Left renal pelvis (tissue), 4 donors: ENCODE measurements at regions not wholly inside any gene's neighbourhood (a gene's known extent, or its start where the extent isn't known, plus 50 kb on each side); places are given as distances from the start of the nearest gene placed in this dataset.
"Not testable (repeated sequence)": the region's sequence is repeated elsewhere in the genome, so short reads cannot be mapped to it uniquely, and the experiment has no call there.

Source experiments
- DNase-seq, 4 donors: peaks; one replicate each; pipeline ENCODE4 v3.0.0-alpha.2; 2013; ENCODE audit warnings: low read depth in 4 of 4, low spot score in 3 of 4

DNA sequence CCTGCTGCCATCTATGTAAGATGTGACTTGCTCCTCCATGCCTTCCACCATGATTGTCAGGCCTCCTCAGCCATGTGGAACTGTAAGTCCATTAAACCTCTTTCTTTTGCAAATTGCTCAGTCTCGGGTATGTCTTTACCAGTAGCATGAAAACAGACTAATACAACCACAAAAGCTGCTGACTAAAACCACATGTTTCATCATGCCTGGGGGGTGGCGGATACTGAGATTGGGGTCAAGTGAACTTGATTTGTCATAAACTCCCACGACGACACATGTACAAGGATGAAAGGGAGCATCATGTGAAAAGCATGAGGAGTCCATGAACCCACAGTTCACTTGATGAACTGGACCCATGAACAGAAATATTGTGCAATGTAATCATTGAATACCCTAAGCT is 134.9 kb upstream of the ANK3 start:
- DNase-seq = no peak

DNA sequence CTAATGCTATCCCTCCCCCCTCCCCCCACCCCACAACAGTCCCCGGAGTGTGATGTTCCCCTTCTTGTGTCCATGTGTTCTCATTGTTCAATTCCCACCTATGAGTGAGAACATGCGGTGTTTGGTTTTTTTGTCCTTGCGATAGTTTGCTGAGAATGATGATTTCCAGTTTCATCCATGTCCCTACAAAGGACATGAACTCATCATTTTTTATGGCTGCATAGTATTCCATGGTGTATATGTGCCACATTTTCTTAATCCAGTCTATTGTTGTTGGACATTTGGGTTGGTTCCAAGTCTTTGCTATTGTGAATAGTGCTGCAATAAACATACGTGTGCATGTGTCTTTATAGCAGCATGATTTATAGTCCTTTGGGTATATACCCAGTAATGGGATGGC is 133.7 kb upstream of the ANK3 start:
- DNase-seq = not testable (repeated sequence)

DNA sequence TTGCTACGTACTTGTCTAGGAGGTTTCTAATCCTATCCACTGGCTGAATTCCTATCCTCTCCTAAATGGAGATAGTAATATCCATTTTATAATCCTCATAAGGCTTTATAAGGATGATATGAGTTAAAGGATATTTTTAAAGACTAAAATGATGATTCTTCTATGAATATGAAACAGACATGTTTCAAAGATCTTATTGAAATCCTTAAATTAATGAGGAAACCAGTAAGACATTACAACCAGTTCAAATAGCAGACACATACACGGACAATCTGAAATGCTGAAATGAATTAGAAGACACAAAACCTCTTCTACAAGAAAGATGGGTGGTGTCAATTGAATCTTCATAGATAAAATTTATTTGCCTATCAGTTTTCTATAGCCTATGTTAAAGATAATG is 132.9 kb upstream of the ANK3 start:
- no peak for DNase-seq

DNA sequence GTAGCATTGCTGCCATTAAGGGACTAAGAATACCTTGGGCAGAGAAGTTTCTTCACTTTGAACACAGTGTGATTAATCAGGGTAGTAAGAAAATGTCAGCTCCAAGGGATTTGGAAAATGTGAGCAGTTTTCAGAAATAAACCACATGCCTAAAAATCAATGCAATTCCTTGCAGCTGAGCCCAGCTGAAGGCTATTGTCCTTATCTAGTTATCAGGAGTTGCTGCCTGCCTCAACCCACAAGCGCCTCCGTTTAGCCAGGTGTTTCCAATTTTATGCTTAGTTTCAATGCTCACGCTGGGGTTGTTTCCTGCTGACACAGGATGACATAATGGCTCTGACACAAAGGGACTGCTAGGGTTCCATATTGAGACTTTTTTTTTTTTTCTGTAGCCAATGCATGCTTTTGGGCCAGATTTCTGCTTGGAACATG is 132.3 kb upstream of the ANK3 start:
- DNase-seq = no peak

DNA sequence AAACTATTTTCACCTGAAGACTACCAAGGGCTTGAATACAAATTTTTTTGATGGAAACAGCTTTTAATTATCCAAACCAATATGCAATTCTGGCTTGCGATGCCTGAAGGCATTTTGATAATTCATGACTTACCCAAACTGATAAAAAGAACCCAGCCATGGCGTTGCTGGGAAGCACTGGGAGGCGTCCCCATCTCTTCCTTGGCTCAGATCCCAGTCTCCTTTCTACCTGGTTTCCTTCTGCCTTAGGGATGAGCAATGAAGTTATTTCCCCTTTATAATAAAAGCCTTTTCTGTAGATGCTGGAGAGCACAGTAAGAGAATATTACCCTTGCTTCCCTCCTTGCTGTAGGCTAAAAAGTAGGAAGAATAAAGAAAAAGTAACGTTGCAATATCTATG is 129.1 kb upstream of the ANK3 start:
- DNase-seq = no peak

DNA sequence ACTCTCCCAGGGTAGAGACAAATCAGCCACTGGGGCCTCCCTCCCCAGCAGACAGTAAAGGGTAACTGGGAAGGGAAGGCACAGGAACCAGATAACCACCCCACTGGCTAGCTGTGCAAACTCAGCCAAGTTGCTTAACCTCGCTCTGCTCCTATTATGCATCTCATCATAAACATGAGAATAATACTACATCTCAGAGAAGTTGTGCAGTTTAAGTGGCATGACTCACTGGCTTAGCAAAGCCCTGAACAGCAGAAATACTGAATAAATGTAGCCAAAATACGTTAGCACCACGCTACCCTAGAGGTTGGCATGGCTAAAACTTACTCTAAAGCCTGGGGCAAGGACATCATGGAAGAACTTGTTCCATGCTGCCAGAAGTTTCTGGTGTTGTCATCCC is 128.1 kb upstream of the ANK3 start:
- DNase-seq = no peak

DNA sequence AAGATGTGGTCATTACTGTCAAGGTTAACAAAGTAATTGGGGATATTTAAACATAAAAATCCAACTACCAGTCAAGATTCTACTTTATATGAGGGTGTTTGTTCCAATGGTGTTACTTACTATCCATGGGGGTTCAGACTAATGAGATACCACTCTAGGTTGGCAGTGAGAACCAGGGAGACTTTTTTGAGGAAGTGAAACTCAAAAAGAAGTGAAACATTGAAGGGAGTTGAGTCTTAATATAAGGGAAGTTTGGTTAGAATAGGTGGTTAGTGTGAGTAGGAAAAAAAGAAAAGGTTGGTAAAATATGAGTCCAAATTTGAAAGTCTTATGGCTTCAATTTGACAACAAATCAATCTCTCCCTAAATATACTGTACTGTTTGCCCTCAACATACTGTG is 123.6 kb upstream of the ANK3 start:
- DNase-seq = no peak

DNA sequence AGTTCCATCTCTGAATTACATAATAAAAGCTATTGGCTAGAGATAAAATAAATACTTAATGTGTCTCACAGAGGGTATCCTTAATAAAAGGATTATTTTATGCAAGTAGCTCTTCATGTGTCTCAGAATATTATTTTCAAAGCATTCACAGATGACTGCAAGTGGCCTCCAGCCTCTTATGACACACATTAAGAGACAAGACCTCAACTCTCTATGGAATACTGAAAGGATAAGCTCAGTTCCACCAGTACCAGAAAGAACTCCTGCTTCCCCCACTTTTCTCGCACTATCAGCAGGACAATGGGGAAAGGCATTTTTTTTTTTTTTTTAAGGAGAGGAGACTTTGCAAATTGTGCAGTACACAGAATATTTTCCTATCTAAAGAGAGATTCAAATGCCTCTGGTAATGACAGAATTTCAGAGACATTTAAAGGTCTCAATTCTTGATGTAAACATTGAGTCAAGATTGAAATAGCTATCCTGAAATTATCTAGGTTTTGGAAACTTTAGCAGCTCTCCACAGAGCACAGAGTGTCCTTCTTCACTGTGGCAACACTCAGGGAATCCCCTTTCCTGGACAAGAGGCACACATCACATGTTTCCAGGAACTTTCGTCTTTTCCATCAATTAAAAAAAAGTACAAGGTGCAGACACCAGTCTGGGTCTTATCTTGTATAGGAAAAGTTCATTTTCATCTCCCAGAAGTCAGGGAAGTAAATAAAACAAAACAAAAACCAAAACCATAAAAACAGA is 122.0 kb upstream of the ANK3 start:
- DNase-seq = no peak

DNA sequence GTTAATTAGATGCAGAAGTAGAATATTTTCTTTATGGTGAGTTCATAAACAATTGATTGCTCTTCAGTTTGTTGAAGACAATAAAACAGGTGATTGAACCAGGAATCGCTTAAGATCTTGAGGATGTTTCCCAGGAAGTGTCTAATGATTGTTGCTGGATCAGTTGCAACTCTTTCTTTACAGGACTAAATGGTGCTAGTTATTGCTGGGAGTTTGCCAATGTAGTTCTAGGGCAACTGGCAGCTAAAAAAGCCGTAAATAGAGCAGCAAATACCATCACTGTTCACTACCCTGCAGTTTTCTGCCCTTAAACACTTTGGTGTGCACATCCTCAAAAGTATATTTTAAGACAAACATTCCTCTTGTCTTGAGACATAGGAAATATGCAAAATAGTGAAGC is 119.2 kb upstream of the ANK3 start:
- DNase-seq = no peak

DNA sequence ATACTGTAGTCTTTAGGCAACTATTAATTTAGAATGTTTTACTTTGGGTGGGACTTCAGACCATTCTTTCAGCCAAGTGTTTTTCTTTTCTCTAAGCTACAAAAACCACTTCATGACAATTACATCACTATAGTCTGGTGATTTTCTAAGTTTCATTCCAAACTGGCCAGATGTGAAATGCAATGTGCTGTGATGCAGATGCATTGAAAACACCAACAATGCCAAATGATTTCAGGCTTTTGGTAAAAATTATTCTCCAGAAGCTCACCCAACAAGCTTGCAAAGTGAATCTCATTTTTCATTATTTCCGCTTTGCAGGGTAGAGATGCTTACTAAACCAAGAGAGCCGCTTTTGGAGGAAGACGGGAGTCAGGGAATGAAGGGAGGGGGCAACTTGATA is 118.4 kb upstream of the ANK3 start:
- DNase-seq = no peak

DNA sequence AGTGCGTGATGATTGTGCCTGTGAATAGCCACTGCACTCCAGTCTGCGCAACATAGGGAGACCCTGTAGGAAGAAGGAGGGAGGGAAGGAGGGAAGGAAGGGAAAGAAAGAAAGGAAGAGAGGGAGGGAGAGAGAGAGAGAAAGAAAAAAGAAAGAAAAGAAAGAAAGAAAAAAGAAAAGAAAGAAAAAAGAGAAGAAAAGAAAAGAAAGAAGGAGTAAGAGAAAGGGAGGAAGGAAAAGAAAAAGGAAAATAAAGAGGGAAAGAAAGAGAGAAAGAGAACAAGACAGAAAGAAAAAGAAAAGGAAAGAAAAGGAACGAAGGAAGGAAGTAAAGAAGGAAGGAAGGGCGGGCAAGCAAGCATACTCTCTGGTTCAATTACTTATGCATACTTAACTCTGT is 112.9 kb upstream of the ANK3 start:
- no peak for DNase-seq

DNA sequence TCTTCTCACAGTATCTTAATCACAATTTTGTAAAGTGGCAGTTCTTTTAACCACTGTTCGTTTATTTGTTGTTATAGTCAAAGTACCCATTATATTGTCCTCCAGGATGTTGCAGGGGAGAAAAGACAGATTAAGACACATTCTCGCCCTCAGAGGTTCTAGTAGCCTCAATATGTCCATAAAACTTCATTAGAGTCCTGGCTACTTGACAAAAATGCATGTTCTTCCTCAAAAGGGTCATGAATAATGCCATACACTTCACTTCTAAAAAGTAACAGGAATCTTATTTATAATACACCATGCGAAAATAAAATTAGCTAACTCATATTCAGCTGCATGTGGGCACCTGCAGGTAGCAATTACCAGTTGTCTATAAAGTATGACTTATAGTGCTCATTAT is 109.3 kb upstream of the ANK3 start:
- no peak for DNase-seq

DNA sequence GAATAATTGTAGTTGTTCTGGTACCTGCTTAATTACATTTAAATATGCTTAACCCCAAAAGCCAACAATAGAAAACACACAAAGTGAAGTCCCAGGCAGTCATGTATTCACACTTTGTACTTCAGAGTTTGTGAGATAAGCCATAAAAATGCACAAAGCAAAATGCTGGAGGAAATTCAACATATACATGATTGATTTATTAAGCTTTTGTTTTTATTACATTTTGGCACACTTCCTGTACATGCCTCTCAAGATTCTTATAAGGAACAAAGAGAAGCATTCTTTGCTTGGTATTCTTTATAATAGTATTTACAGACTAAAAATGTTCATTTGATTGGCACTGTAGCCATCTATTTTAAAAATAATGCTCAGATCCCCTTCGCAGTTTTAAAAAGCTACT is 107.7 kb upstream of the ANK3 start:
- no peak for DNase-seq

DNA sequence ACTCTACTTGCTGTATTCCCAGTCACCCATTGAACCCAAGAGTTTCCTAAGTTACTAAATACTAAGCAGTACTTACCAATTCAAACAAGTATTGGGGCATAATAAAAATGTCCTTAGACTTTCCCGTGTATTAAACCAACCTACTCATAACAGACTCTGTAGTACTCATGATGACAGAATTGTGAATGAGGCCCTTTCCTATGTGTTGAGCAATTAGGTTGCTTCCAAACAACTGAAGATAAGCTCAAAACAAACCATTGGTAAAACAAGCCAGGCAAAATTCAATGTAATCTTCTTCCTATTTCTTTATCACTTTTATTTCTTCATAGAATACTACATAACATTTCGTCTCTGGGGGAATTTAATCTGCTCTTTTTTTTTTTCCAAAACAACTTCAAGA is 106.5 kb upstream of the ANK3 start:
- DNase-seq = no peak

DNA sequence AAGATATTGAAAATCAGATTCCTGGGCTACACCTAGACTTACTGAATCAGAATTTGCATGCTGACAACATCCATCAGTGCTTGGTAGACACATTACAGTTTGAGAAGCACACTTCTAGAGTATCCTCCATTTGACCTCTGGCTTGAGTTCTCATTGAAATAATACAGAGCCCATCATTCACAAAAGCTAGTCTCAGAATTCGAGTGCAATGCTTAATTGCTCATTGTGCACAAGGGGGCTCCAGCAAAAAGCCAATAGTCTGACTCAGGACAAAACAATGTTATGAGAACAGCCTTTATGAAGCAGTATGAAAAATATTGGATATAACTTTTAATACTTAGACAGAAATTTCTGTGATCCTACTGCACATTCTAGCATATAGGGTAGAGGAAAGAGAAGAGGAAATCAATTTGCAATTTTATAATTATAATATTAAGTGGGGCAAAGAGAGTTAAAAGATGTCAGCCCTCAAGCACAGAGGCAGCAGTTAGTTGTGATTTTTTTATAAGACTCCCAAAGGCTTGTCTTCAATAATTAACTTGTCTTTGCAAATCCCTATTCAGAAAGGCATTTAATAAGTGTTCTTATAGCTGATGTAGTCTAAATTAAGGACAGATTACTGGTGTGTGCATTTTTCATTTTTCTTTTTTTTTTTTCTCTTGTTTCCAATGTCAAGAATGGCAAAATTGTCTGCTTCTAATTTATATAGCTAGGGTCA is 105.8 kb upstream of the ANK3 start:
- no peak for DNase-seq

DNA sequence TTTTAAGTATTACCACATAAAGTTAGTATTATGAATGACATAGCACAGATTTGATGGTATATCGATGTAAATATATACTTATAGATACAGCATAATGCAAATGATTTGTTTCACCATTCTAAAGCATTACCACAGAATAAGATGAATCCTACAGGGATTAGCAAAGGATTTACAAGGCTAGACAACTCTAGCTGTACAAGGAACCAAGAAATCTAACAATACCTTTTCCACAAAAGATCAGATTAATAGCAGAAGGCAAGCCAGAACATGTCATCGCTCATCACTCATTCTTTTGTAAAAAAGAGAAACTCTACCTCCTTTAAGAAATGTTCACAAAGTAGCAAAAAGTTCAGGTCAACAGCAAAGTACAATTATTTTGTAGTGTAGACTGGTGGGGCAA is 105.1 kb upstream of the ANK3 start:
- DNase-seq = no peak

DNA sequence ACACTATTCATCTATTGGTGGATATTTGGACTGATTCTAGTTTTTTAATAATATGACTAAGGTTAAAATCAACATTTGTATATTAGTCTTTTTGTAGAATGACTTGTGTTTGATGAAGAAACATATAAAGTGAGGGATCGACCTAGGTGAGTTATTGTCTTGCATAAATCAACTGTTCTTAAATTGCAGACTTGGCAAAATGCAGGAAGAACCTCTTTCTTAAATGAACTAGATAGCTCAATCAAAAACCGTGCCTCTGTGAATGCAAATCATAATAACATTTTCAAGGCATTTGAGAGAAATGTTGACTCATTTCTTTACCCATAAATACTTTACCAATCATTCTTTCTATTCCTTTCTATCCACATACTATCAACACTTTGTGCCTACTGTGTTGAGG is 101.5 kb upstream of the ANK3 start:
- DNase-seq = no peak

DNA sequence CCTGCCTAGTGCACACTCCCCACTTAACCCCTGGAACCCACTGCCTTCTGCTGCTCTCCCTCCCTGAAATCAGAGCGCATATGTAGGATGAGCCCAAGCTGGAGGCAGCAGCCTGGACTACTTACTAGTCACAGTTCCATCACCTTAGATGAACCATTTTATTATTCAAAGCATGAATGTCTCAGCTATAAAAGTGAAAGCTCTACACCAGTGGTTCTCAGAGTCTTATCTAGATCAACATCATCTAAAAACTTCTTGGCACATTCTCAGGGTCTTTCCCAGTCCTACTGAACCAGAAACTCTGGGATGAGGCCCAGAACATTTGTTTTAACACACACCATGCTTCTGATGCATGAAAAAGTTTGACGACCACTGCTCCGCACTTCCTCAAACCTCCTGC is 100.3 kb upstream of the ANK3 start:
- no peak for DNase-seq

DNA sequence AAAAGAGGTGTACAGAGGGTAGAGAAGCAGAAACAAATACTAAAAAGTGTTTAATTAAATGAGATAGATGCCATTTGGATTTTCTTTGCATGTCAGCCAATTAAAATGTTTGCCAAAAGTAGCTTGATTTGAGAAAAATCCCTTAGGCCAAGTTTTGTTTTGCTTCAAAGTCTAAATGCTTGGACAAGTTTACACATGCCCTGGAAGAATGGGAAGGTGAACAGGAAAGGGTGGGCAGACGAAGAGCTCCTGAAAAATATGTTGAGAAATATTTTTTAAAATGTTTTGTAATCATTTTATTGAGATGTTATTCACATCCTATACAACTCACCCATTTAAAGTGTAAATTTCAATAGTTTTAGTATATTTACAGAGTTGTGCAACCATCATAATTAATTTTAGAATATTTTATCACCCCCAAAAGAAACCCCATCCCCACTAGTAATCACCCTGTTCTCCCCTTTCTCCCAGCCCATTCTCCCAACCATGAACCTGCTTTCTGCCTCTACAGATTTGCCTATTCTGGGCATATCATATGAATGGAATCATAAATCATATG is 98.5 kb upstream of the ANK3 start:
- no peak for DNase-seq

DNA sequence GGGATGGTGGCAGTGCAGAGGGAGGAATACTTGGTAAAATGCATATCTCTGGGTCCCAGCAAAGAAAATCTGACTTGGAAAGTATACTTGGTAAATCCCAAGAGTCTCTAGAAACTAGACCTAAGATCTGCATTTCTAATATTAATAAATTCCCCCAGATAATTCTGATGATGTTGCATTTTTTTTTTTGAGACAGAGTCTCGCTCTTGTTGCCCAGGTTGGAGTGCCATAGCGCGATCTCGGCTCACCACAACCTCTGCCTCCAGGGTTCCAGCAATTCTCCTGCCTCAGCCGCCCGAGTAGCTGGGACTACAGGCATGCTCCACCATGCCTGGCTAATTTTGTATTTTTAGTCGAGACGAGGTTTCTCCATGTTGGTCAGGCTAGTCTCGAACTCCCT is 97.9 kb upstream of the ANK3 start:
- no peak for DNase-seq

DNA sequence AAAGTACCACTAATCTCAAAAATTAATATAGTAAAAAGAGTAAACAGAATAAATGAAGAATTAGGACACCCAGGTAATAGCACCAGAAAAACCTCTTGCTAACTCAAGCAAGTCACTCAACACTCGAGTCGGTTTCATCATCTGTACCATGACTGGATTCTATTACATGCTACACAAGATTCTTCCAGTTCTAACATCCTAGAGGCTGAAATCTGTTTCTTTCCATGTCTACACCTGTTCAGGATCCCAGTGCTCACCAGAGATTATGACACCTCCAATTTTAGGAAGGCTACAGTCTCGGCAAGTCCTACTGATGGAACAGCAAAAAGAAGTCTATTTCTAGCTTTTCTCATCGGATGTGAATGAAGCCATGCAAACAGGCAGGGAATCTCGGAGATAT is 95.3 kb upstream of the ANK3 start:
- no peak for DNase-seq

DNA sequence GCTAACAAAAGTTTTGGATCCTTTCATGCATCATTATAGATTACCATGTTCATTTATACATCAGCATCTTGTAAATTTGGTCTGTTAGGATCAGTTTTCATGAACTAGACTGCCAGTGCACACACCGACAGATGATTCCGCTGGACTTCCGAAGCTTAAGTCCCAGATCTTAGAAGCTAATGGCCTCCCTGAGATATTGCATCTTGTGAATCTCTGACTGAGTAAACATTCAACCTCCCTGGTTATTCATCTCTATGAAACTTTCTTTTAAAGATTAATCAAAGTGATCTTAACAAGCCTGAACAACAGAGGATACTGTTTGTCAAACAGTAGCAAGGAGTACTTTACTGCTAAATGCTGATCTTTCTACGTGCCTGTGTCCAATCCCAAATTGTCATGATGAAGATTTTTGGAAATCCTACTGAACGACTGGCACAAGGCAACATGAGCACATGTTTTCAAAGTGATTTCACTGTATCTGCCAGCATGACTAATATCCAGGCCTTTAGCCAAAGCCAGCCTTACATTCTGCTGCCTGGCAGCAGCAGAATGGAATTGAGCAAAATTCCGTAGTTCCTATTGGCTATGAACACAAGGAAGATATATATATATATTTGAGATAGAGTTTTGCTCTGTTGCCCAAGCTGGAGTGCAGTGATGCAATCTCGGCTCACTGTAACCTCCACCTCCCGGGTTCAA is 91.3 kb upstream of the ANK3 start:
- no peak for DNase-seq
